ENCODE measurements at regions not wholly inside any gene's neighbourhood (a gene's known extent, or its start where the extent isn't known, plus 50 kb on each side); places are given as distances from the start of the nearest gene placed in this dataset.
"Not testable (repeated sequence)": the region's sequence is repeated elsewhere in the genome, so short reads cannot be mapped to it uniquely, and the experiment has no call there.

GRCh38 chr13:16201202-16201601 is 2980.4 kb downstream of the TUBA3C start:
- not testable (repeated sequence) for DNase-seq (ENCODE audit: low spot score)

- DNase-seq (ENCODE audit: low spot score), result not testable (repeated sequence)
Measured at GRCh38 chr13:16160609-16161008, 3021.0 kb downstream of the TUBA3C start.

GRCh38 chr13:16158958-16159357 is 3022.7 kb downstream of the TUBA3C start:
- not testable (repeated sequence) for DNase-seq (ENCODE audit: low spot score)

- not testable (repeated sequence) for DNase-seq (ENCODE audit: low spot score)
Measured at GRCh38 chr13:16158016-16158415, 3023.6 kb downstream of the TUBA3C start.

- not testable (repeated sequence) for DNase-seq (ENCODE audit: low spot score)
Measured at GRCh38 chr13:16152849-16153248, 3028.8 kb downstream of the TUBA3C start.

GRCh38 chr13:16151296-16151695 is 3030.3 kb downstream of the TUBA3C start:
- not testable (repeated sequence) for DNase-seq (ENCODE audit: low spot score)

- not testable (repeated sequence) for DNase-seq (ENCODE audit: low spot score)
Measured at GRCh38 chr13:16149415-16149814, 3032.2 kb downstream of the TUBA3C start.

DNA sequence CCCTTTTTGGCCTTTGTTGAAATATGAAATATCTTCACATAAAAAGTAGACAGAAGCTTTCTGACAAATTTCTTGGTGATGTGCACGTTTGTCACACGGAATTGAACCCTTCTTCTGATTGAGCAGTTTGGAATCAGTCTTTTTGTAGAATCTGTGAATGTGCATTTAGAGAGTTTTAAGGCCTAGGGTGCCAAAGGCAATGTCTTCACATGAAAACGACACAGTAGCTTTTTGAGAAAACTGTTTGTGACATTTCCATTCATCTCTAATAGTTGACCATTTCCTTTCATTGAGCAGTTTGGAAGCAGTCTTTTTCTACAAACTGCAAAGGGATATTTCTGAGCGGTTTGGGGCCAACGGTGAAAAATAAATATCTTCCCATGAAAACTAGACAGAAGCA is 3036.0 kb downstream of the TUBA3C start:
- not testable (repeated sequence) for DNase-seq (ENCODE audit: low spot score)

DNA sequence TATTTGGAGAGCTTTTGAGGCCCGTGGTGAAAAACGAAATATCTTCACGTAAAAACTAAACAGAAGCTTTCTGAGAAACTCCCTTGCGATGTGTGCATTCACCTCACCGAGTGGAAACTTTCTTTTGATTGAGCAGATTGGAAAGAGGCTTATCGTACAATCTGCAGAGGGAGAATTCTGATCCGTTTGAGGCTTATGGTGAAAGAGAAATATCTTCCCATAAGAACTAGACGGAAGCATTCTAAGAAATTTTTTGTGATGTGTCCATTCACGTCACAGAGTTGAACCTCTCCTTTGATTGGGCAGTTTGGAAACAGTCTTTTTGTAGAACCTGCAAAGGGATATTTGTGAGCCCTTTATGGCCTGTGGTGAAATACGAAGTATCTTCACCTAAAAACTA is 3040.3 kb downstream of the TUBA3C start:
- DNase-seq (ENCODE audit: low spot score), result peak; percentile 4

DNA sequence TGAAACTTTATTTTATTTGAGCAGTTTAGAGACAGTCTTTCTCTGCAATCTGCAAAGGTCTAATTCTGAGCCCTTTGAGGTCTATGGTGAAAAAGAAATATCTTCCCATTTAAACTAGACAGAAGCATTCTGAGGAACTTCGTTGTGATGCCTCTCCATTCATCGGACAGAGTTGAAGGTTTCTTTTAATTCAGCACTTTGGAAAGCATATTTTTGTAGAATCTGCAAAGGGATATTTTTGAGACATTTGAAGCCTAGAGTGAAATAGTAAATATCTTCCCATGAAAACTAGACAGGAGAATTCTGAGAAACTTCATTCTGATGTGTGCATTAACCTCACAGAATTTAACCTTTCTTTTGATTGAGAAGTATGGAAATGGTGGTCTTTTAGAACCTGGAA is 3044.8 kb downstream of the TUBA3C start:
- peak; percentile 10 for DNase-seq (ENCODE audit: low spot score)

DNA sequence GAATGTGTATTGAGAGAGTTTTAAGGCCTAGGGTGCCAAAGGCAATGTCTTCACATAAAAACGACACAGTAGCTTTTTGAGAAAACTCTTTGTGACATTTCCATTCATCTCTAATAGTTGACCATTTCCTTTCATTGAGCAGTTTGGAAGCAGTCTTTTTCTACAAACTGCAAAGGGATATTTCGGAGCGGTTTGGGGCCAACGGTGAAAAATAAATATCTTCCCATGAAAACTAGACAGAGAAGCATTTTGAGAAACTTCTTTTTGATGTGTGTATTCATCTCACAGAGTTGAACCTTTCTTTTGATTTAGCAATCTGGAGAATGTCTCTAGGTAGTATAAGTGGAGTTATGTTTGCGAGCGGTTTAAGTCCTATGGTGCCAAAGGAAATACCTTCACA is 3052.9 kb downstream of the TUBA3C start:
- DNase-seq (ENCODE audit: low spot score), result not testable (repeated sequence)

DNA sequence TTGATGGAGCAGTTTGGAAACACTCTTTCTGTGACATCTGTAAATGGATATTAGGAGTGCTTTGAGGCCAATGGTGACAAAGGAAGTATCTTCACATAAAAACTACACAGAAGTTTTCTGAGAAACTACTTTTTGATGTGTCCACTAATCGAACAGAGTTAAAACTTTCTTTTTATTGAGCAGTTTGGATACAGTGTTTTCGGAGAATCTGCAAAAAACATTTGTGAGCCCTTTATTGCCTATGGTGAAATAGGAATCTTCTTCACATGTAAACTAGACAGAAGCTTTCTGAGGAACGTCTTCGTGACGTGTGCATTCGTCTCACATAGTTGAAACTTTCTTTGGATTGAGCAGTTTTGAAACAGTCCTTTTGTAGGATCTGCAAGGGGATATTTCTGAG is 3068.2 kb downstream of the TUBA3C start:
- DNase-seq (ENCODE audit: low spot score), result peak; percentile 4

Data from A172 (cell line).